HCT116 (cell line): ENCODE measurements at regions not wholly inside any gene's neighbourhood (a gene's known extent, or its start where the extent isn't known, plus 50 kb on each side); places are given as distances from the start of the nearest gene placed in this dataset.

Experiments
- CTCF ChIP-seq, 3 experiments: fragments of 200-600 bp in 1 of 3; sonication (generic) in 1 of 3; IDR thresholded peaks in 2 of 3; conservative IDR thresholded peaks in 1 of 3; 2 replicates each; pipeline ENCODE4 v1.5.1; 2012 to 2017; ENCODE audit warnings: low read depth in 2 of 3, low read length in 2 of 3, antibody characterized with exemption in 1 of 3, borderline replicate concordance in 1 of 3, control low read depth in 1 of 3, mild to moderate bottlenecking in 1 of 3, mixed read lengths in 1 of 3, mixed run types in 1 of 3, moderate library complexity in 1 of 3; ENCODE audit not compliant: insufficient read depth in 1 of 3
- POLR2A ChIP-seq: IDR thresholded peaks from 2 replicates; pipeline ENCODE4 v1.7.0; 2011; ENCODE audit warnings: borderline replicate concordance; ENCODE audit not compliant: insufficient read depth, insufficient read length; ENCODE audit errors: extremely low read depth

GRCh38 chr11:109945626-109946321 lies 147.4 kb upstream of the ZC3H12C start:
- TF ChIP-seq CTCF (IDR thresholded peaks at IDR 0.05 in 2 of 3, conservative IDR thresholded peaks at IDR 0.05 in 1 of 3; ENCODE audit: borderline replicate concordance in 1 of 3, insufficient read depth in 1 of 3, low read depth in 2 of 3, low read length in 2 of 3) (no peak), POLR2A (no peak)
